ENCODE measurements at regions not wholly inside any gene's neighbourhood (a gene's known extent, or its start where the extent isn't known, plus 50 kb on each side); places are given as distances from the start of the nearest gene placed in this dataset.

- Histone ChIP-seq H3K27ac (no peak overlapping the region), H3K9me3 (ENCODE audit: low read depth) (no peaks in the 10 kb centered on the region), H3K27me3 (no peaks in the 10 kb centered on the region), H3K36me3 (no peaks in the 10 kb centered on the region), H3K4me3 (no peak overlapping the region), H3K4me1 (ENCODE audit: low read depth) (no peaks in the 10 kb centered on the region)
- no peak for TF ChIP-seq CTCF (IDR thresholded peaks at IDR 0.05; ENCODE audit: low read depth, low read length)
- no peak for DNase-seq (ENCODE audit: low read depth in 1 of 2, low spot score in 1 of 2)
Observed at GRCh38 chr3:181066143-181067087, 76.9 kb upstream of the DNAJC19 start.

- no peaks in the 10 kb centered on the region for H3K36me3 ChIP-seq
- H3K4me3 ChIP-seq: no peak overlapping the region
- DNase-seq (ENCODE audit: low read depth in 1 of 2, low spot score in 1 of 2): no peak
- H3K9me3 ChIP-seq (ENCODE audit: low read depth): no peaks in the 10 kb centered on the region
- H3K27ac ChIP-seq: no peak overlapping the region
- no peaks in the 10 kb centered on the region for H3K4me1 ChIP-seq (ENCODE audit: low read depth)
- no peaks in the 10 kb centered on the region for H3K27me3 ChIP-seq
- TF ChIP-seq CTCF (IDR thresholded peaks at IDR 0.05; ENCODE audit: low read depth, low read length): no peak
Observed at GRCh38 chr3:181056136-181056732, 66.7 kb upstream of the DNAJC19 start.

GRCh38 chr3:181054538-181054937, 65.0 kb upstream of the DNAJC19 start:
- H3K27me3 ChIP-seq: no peaks in the 10 kb centered on the region
- TF ChIP-seq CTCF (IDR thresholded peaks at IDR 0.05; ENCODE audit: low read depth, low read length): no peak
- no peaks in the 10 kb centered on the region for H3K9me3 ChIP-seq (ENCODE audit: low read depth)
- no peak overlapping the region for H3K27ac ChIP-seq
- H3K4me1 ChIP-seq (ENCODE audit: low read depth): no peaks in the 10 kb centered on the region
- DNase-seq (ENCODE audit: low read depth in 1 of 2, low spot score in 1 of 2): no peak
- H3K36me3 ChIP-seq: no peaks in the 10 kb centered on the region
- no peak overlapping the region for H3K4me3 ChIP-seq

GRCh38 chr3:181052256-181052655, 62.7 kb upstream of the DNAJC19 start:
- Histone ChIP-seq H3K36me3 (no peaks in the 10 kb centered on the region), H3K27me3 (no peaks in the 10 kb centered on the region), H3K4me1 (ENCODE audit: low read depth) (no peaks in the 10 kb centered on the region), H3K9me3 (ENCODE audit: low read depth) (no peaks in the 10 kb centered on the region), H3K27ac (no peak overlapping the region), H3K4me3 (no peak overlapping the region)
- no peak for TF ChIP-seq CTCF (IDR thresholded peaks at IDR 0.05; ENCODE audit: low read depth, low read length)
- no peak for DNase-seq (ENCODE audit: low read depth in 1 of 2, low spot score in 1 of 2)

- H3K9me3 ChIP-seq (ENCODE audit: low read depth): no peaks in the 10 kb centered on the region
- TF ChIP-seq CTCF (IDR thresholded peaks at IDR 0.05; ENCODE audit: low read depth, low read length): no peak
- H3K4me3 ChIP-seq: no peak overlapping the region
- no peaks in the 10 kb centered on the region for H3K36me3 ChIP-seq
- no peaks in the 10 kb centered on the region for H3K27me3 ChIP-seq
- DNase-seq (ENCODE audit: low read depth in 1 of 2, low spot score in 1 of 2): no peak
- no peak overlapping the region for H3K27ac ChIP-seq
- H3K4me1 ChIP-seq (ENCODE audit: low read depth): no peaks in the 10 kb centered on the region
Observed at GRCh38 chr3:181050738-181051137, 61.2 kb upstream of the DNAJC19 start.

All from cardiac muscle cell (in vitro differentiated cells and primary cell).